GM12864 (cell line): ENCODE measurements at regions not wholly inside any gene's neighbourhood (a gene's known extent, or its start where the extent isn't known, plus 50 kb on each side); places are given as distances from the start of the nearest gene placed in this dataset.

ENCODE experiments used
- DNase-seq: peaks from one replicate; pipeline ENCODE4 v3.0.0-alpha.2; 2011; ENCODE audit warnings: low read depth
- H3K4me3 ChIP-seq: 2 replicates; pipeline ENCODE4 v1.5.1; 2011; ENCODE audit warnings: mild to moderate bottlenecking, low read depth, low read length, control low read depth
- TF ChIP-seq, protein P1 (sequence below): IDR thresholded peaks from 2 replicates; pipeline ENCODE4 v1.5.1; 2011; ENCODE audit warnings: low read depth, mild to moderate bottlenecking, moderate library complexity, low read length, control low read depth, inconsistent platforms; ENCODE audit errors: missing control alignments

DNA sequence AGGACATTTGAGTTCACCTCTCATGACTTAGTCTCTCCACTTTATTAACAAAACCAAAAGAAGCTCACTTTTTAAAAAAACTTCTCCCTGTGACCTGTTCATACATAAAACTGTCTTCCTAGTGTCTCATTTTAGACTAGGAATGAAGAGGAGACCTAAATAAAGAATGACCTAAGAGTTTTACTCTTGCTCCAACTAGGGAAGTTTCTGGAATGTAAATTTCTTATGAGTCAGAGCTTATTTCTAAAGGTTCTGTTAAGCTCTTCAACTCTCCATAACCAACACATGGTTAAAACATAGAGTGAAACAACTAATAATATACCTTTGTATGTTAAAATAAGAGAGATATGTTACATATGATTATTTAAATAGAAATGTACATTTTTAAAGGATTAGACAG is 369.8 kb downstream of the EMP1 start:
- TF ChIP-seq, protein P1, sequence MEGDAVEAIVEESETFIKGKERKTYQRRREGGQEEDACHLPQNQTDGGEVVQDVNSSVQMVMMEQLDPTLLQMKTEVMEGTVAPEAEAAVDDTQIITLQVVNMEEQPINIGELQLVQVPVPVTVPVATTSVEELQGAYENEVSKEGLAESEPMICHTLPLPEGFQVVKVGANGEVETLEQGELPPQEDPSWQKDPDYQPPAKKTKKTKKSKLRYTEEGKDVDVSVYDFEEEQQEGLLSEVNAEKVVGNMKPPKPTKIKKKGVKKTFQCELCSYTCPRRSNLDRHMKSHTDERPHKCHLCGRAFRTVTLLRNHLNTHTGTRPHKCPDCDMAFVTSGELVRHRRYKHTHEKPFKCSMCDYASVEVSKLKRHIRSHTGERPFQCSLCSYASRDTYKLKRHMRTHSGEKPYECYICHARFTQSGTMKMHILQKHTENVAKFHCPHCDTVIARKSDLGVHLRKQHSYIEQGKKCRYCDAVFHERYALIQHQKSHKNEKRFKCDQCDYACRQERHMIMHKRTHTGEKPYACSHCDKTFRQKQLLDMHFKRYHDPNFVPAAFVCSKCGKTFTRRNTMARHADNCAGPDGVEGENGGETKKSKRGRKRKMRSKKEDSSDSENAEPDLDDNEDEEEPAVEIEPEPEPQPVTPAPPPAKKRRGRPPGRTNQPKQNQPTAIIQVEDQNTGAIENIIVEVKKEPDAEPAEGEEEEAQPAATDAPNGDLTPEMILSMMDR: no peak
- H3K4me3 ChIP-seq: no peak overlapping the region
- no peak for DNase-seq

DNA sequence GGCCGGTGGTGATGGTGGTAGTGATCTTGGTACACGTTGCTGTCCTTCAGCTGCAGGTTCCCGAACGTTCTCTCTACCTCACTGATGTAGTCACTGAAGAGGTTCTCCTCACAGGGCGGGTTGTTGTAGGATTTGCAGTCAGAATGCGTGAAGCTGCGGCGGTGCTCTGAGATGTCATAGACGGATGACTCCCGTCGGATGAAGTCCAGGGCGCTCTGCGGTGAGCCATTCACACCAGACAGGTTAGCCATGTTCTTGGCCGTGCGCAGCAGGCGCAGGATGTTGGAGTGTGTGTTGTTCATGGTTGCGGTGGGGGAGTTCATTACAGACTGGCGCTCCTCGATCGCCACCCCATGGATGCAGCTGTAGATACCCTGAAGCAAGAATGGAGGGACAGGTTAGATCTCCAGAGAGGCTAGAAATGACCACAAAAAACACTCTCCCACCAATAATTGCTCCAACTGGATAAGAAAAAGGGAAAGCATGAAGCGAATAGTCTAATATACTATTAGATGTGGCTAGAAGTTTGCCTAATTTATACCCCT is 367.8 kb downstream of the EMP1 start:
- no peak overlapping the region for H3K4me3 ChIP-seq
- DNase-seq: no peak
- TF ChIP-seq, protein P1: no peak

DNA sequence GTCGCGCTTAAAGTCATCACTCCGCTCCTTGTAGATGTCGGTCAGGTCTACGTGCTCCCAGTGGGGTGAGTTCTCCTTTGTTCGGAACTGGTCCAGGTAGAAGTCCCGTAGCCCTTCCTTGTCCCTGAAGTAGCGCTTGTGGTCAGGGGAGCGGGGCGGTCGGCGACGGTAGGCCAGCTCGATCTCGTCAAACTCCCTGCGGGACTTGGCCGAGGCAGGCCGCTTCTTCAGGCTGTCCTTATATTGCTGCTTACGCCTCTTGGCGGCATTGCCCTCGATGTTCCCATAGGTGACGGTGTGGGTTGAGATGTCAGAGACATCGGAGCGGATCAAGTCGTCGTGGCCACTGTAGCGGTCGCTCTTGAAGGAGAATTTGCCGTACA is 367.2 kb downstream of the EMP1 start:
- TF ChIP-seq, protein P1: no peak
- DNase-seq: no peak
- H3K4me3 ChIP-seq: no peak overlapping the region

DNA sequence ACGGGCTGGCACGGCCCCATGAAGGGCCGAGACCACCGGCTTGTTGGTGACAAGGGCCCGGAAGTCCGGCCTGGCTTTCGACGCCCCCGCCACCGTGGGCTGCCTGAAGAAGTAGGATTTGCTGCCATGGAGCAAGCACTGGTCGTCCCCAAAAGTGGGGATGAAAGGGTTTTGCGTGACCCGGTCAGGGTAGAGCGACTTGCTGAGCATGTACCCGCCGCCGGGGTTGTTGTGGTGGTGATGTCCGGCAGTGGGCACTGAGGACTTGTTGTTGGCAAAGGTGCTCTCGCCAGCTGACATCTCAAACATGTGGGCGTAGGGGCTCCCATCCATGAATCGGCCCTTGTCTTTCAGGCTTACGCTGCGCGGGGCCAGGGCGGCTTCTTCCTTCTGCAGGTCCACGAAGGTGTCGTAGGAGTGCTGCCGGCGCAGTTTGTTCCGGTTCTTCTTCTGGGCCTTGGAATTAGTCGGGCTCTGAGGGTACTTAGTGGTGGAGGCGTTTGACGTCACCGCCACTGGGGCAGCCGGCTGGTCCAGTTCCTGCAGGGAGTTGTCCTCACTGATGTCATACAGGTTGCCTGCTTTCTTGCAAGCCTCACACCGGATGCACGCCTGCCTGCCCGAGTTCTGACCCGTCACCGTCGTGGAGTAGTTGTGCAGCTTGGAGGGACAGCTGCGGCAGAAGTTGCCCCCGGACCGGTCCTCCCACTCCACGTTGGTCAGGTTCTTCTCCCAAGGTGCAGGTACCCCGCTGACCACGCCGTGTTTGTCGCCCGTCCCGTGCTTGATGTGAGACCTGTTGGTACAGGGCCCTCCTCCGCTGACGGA is 366.6 kb downstream of the EMP1 start:
- no peak overlapping the region for H3K4me3 ChIP-seq
- DNase-seq: no peak
- TF ChIP-seq, protein P1: no peak

DNA sequence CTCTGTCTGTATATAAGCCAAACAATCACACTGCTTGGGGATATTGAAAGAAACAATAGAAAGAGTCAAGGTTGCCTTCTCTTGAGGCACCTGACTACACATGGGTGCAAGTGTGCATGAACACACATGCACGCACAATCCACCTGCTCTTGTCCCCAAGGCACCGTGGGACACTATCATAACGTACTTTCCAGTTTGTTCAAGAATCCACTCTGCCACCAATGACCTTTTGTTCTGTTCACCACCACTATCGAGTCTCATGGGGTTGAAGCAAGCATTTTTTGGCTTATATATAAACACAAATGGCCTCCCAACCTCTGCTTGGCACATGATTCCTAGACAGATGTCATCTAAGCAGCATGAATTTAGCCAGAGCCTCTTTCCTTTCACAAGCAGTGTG is 365.4 kb downstream of the EMP1 start:
- DNase-seq: no peak
- no peak overlapping the region for H3K4me3 ChIP-seq
- TF ChIP-seq, protein P1: no peak

DNA sequence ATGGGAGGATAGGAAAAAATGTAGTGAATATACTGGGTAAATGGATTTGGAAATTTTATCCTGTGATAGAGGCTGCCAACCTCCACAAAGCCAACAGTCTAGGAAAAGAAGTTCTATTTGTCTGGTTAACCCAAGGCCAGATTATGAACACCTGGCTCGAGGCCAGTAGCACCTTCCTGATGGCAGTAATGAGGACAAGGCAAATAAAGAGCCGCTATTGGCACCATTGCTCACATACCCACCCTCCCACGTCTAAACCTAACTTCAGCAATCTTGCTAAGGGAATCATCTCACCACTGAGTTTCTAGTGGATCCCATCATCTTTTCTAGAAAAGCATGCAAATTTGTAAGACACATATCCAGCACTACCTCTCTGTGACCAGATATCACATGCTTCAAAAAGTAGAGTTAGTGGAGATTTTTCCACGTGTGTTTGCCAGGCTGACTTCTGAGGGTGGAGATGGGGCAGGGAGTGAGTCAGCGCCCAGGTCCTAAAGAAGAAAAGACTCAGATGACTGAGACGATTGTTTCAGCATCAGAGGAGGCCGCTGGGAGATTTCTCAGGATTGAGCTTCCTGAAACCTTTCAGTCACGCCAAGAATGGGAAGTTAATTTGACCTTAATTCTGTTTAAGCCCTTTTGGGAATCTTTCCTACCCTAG is 362.9 kb downstream of the EMP1 start:
- no peak for DNase-seq

More for the DNA sequence above, 362.9 kb downstream of the EMP1 start:
- no peak overlapping the region for H3K4me3 ChIP-seq
- TF ChIP-seq, protein P1: no peak
